IMR-90 (cell line): ENCODE measurements at regions not wholly inside any gene's neighbourhood (a gene's known extent, or its start where the extent isn't known, plus 50 kb on each side); places are given as distances from the start of the nearest gene placed in this dataset.

Experiments
- BHLHE40 ChIP-seq: fragments of 150-350 bp; IDR thresholded peaks from 2 replicates; pipeline ENCODE4 v1.6.1; 2016; ENCODE audit warnings: mild to moderate bottlenecking, low read depth, low read length
- CEBPB ChIP-seq: IDR thresholded peaks from 2 replicates; pipeline ENCODE4 v1.6.1; 2012; ENCODE audit warnings: low read depth, low read length, improper control_type of control experiment
- CHD1 ChIP-seq: IDR thresholded peaks from 2 replicates; pipeline ENCODE4 v1.6.1; 2012; ENCODE audit warnings: low read depth, low read length, improper control_type of control experiment
- MAFK ChIP-seq: IDR thresholded peaks from 2 replicates; pipeline ENCODE4 v1.6.1; 2012; ENCODE audit warnings: low read depth, low read length, improper control_type of control experiment
- MXI1 ChIP-seq: IDR thresholded peaks from 2 replicates; pipeline ENCODE4 v1.6.1; 2012; ENCODE audit warnings: low read depth, mild to moderate bottlenecking, low read length, moderate library complexity, borderline replicate concordance
- NFE2L2 ChIP-seq: fragments of 150-350 bp; IDR thresholded peaks from 2 replicates; pipeline ENCODE4 v1.6.1; 2016; ENCODE audit warnings: low read depth, mild to moderate bottlenecking, low read length
- POLR2A ChIP-seq: IDR thresholded peaks from 2 replicates; pipeline ENCODE4 v1.6.1; 2012; ENCODE audit warnings: mild to moderate bottlenecking, low read depth, low read length
- RAD21 ChIP-seq: IDR thresholded peaks from 2 replicates; pipeline ENCODE4 v1.6.1; 2012; ENCODE audit warnings: low read length, improper control_type of control experiment
- RCOR1 ChIP-seq: IDR thresholded peaks from 2 replicates; pipeline ENCODE4 v1.6.1; 2012; ENCODE audit warnings: mild to moderate bottlenecking, low read length, improper control_type of control experiment; ENCODE audit not compliant: insufficient replicate concordance
- RFX5 ChIP-seq: IDR thresholded peaks from 2 replicates; pipeline ENCODE4 v1.8.0; 2012; ENCODE audit warnings: low read depth, mild to moderate bottlenecking, low read length, moderate library complexity
- SMC3 ChIP-seq: fragments of 150-350 bp; IDR thresholded peaks from 2 replicates; pipeline ENCODE4 v1.6.1; 2016; ENCODE audit warnings: low read depth, mild to moderate bottlenecking, antibody characterized with exemption, low read length, moderate library complexity
- USF2 ChIP-seq: fragments of 150-350 bp; IDR thresholded peaks from 2 replicates; pipeline ENCODE4 v1.6.1; 2017; ENCODE audit warnings: mild to moderate bottlenecking, antibody characterized with exemption, low read length, low read depth
- TF ChIP-seq, protein P1 (sequence below): conservative IDR thresholded peaks from 2 replicates; pipeline ENCODE4 v1.5.1; 2012; ENCODE audit warnings: mild to moderate bottlenecking, low read depth, low read length, improper control_type of control experiment

DNA sequence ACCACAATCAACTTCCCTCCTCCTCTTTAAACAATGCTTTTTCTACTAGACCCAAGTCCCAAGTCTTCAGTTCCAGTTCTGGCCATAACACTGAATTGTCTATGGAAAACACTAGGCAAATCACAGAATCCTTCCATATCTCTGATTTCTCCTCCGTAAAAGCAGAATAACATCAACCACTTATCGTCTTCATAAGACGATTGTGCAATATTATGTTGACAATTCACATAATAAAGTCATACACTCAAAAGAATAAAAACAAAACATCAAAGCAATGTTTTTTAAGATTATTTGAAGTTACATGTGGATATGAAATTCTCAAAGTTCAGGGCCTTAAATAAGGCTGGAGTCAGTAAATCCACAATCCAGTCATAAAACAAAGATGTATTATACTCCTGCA, 84.4 kb downstream of the MTERF1 start:
- TF ChIP-seq, protein P1, sequence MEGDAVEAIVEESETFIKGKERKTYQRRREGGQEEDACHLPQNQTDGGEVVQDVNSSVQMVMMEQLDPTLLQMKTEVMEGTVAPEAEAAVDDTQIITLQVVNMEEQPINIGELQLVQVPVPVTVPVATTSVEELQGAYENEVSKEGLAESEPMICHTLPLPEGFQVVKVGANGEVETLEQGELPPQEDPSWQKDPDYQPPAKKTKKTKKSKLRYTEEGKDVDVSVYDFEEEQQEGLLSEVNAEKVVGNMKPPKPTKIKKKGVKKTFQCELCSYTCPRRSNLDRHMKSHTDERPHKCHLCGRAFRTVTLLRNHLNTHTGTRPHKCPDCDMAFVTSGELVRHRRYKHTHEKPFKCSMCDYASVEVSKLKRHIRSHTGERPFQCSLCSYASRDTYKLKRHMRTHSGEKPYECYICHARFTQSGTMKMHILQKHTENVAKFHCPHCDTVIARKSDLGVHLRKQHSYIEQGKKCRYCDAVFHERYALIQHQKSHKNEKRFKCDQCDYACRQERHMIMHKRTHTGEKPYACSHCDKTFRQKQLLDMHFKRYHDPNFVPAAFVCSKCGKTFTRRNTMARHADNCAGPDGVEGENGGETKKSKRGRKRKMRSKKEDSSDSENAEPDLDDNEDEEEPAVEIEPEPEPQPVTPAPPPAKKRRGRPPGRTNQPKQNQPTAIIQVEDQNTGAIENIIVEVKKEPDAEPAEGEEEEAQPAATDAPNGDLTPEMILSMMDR = no peak
- TF ChIP-seq SMC3 (no peak), POLR2A (no peak), BHLHE40 (no peak), CEBPB (peak; percentile 83), RFX5 (no peak), RAD21 (no peak), MAFK (no peak), CHD1 (no peak), USF2 (no peak), MXI1 (no peak), NFE2L2 (no peak), RCOR1 (no peak)
